GM12872 (cell line): ENCODE measurements at regions not wholly inside any gene's neighbourhood (a gene's known extent, or its start where the extent isn't known, plus 50 kb on each side); places are given as distances from the start of the nearest gene placed in this dataset.

Experiments
- TF ChIP-seq, protein P1 (sequence below): IDR thresholded peaks from 3 replicates; pipeline ENCODE4 v1.5.1; 2011; ENCODE audit warnings: low read depth, mild to moderate bottlenecking, low read length, moderate library complexity; ENCODE audit not compliant: insufficient read depth

DNA sequence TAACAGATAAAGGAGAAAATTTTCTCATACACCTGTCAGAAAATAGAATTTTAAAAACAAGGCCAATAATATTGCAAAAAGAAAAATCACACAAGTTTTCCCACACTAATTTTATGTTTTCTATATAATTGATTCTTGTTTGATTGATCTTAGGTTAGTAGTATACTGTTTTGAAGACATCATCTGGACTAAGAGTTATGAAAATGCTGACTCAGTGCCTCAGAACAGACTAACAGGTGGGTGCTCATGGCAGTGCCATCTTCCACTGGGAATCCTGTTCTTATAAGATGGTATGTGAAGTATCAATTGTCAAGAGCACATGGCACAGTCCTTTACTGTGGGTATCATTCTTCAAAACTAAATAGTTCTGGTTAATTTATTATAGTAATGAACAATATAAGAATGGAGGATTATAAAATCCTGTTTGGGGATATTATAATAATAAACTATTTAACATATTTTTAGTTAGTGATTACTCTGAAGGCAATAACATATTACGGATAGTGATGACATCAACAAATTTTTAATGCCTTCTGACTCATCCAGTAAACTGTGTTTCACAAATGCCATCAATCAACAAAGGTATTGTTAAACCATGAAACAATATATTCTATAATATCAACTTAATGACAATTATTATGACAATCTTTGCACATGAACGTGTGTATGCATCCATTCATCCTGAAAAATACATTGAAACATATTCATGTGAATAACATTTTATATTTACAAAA is 384.6 kb upstream of the KHDRBS2 start:
- TF ChIP-seq, protein P1, sequence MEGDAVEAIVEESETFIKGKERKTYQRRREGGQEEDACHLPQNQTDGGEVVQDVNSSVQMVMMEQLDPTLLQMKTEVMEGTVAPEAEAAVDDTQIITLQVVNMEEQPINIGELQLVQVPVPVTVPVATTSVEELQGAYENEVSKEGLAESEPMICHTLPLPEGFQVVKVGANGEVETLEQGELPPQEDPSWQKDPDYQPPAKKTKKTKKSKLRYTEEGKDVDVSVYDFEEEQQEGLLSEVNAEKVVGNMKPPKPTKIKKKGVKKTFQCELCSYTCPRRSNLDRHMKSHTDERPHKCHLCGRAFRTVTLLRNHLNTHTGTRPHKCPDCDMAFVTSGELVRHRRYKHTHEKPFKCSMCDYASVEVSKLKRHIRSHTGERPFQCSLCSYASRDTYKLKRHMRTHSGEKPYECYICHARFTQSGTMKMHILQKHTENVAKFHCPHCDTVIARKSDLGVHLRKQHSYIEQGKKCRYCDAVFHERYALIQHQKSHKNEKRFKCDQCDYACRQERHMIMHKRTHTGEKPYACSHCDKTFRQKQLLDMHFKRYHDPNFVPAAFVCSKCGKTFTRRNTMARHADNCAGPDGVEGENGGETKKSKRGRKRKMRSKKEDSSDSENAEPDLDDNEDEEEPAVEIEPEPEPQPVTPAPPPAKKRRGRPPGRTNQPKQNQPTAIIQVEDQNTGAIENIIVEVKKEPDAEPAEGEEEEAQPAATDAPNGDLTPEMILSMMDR: no peak

DNA sequence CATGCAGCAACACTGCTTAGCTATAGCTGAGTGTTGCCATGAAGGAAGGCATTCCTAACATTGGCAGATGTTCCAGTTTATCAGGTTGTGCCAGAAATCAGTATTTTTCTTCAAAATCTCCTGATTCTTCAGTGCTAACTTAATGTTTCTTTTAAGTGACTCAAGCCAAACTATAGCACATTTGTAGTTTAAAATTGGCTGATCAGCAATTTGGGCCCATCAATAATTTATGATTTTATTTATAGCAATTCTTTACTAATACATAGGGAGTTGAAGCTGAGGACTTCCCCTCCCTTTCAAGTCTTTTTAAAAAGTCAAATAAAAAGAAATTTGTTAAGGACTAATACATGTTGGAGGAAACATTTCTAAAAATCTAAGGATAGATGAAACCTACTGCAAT is 383.8 kb upstream of the KHDRBS2 start:
- TF ChIP-seq, protein P1: no peak

DNA sequence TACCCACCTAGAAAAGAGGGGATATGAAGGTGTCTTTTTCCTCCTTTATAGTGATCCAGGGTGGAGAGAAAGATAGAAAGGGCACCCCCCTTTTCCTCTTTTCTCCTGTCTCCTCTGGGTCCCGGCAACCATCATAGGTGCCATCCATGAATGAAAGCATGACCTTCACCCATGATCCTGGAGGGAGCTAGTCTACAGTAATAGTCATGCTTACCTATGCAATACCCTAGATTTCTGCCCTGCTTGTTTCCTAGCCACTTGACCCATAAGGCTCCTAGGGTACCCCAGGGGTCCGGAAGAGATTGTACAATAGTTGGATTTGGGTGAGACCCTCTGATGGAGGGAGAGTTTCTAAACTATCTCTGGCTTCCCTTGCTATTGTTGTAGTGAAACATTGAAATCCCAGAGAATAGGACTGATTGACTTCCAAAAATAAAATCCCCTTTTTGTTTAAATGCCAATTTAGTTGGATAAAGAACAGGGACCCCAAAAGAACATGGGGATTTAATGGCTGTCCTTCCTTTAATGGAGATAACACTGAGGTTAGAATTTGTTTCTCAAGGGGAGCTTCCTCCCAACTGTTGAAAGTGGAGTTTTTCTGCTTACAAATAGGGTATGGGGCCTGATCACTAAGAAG is 366.8 kb upstream of the KHDRBS2 start:
- TF ChIP-seq, protein P1: no peak

DNA sequence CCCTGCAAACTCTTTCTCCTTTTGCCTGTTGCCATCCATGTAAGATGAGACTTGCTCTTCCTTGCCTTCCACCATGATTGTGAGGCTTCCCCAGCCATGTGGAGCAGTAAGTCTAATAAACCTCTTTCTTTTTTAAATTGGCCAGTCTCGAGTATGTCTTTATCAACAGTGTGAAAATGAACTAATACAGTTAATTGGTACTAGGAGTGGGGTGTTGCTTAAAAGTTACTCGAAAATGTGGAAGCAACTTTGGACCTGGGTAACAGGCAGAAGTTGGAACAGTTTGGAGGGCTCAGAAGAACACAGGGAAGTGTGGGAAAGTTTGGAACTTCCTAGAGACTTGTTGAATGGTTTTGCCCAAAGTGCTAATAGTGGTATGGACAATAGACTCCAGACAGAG is 359.2 kb upstream of the KHDRBS2 start:
- TF ChIP-seq, protein P1: no peak

DNA sequence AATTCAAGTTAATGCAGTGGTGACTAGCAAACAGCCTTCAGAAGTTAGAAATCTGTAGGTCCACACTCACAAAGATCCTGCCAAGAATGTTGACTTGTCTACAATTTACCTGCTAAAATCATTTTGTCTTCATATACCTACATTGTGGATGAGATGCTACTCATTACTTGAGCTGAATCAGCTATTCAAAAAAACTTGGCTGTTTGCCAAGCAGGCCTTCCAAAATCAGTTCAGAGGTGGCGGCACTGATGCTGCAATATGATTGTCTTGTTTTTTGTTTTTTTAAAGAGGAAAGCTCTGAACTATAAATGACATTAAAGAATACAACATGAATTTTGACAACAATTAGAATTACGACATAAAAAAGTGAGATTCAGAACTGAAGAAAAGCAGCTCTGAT is 354.7 kb upstream of the KHDRBS2 start:
- TF ChIP-seq, protein P1: no peak

DNA sequence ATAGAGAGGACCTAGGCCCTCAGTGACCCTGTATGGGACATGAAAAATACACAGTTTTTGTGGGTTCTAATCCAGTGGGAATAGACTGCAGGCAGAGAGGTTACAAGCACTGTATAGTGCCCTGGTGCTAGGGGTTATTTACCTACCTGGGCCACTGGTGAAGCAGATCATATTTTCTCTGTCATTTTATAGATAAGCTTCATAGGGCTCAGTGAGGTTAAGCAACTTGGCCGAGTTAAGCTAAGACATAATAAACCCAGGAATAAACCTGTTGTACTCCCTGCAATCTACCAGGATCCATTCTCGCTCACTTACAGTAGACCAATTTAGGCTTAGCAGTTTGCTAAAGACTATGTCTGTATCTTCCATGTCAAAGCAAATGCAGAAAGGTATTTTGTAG is 340.6 kb upstream of the KHDRBS2 start:
- TF ChIP-seq, protein P1: no peak

DNA sequence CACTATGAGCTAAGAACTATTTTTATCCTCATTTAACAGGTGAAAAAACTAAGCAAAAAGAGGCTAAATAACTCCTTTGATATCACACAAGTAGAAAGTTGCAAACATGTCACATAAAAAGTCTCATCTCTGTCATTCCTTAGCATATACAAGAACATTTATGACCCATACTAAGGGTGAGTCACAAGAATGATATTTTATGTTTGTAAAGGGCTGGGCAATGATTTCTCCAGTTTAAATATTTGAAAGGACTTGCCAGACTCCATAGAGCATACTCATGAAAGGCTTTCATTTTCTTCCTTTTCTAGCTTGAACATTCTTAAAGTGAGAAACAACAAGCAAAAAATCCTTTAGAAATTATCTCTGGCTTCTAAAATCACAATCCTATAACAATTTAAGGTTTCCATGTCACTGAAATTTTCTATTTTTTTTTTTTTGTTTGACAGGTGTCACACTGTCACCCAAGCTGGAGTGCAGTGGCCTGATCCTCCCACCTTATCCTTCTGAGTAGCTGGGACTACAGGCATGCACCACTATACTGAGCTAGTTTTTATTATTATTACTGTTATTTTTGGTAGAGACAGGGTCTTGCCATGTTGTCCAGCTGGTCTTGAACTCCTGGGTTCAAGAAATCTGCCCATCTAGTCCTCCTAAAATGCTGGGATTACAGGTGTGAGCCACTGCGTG is 338.0 kb upstream of the KHDRBS2 start:
- TF ChIP-seq, protein P1: no peak
